PFSK-1 (cell line): ENCODE measurements at regions not wholly inside any gene's neighbourhood (a gene's known extent, or its start where the extent isn't known, plus 50 kb on each side); places are given as distances from the start of the nearest gene placed in this dataset.

ENCODE experiments used
- SIN3A ChIP-seq: IDR thresholded peaks from 2 replicates; pipeline ENCODE4 v1.6.1; 2012; ENCODE audit warnings: mild to moderate bottlenecking, low read length, moderate library complexity, borderline replicate concordance; ENCODE audit not compliant: insufficient read depth
- TAF1 ChIP-seq: IDR thresholded peaks from 2 replicates; pipeline ENCODE4 v1.6.1; 2012; ENCODE audit warnings: low read length, control low read depth, borderline replicate concordance; ENCODE audit not compliant: insufficient read depth

DNA sequence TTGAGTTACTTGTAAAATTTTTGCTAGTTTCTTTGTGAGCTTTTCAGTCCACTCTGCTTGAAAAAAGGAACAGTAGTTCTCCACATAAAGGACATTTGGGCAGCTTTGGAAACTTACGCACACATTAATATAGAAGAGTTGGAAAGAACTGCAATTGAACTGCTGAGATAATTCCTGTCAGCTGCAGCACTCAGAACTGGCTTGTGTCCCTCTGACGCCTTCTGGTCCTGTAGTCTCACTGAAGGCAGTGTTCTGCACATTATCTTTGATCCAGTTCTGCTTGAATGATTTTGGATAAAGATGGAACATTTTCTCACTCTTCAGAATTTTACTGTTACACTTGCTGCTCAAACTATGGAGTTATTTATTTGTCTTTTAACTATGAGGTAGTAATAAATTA, 901.9 kb downstream of the OTOL1 start:
- no peak for TF ChIP-seq TAF1
- no peak for TF ChIP-seq SIN3A
